K562 (cell line): ENCODE measurements at regions not wholly inside any gene's neighbourhood (a gene's known extent, or its start where the extent isn't known, plus 50 kb on each side); places are given as distances from the start of the nearest gene placed in this dataset.
A peak's percentile ranks its signal among the peaks of the same experiment; 100 is the strongest.
"Not testable (repeated sequence)": the region's sequence is repeated elsewhere in the genome, so short reads cannot be mapped to it uniquely, and the experiment has no call there.

Experiments used
- ATAC-seq: fragments of 200-7000 bp; cut with Tn5 transposase; 3 replicates; pipeline ENCODE4 v1.9.1; 2020; ENCODE audit warnings: moderate library complexity
- BruUV-seq: library from RNA; stranded (reverse); fragments of 400-500 nt; replicated peaks from 2 replicates; lab custom pipeline; 2021; lab: Mats Ljungman, UMichigan
- CTCF ChIA-PET: fragments of 300-600 bp; formaldehyde crosslinking; extraction: SDS; loops from one replicate; lab custom pipeline; 2021; ENCODE audit warnings: low intra/inter-chr PET ratio; lab: Yijun Ruan, JAX
- POLR2A ChIA-PET: fragments of 300-600, 350-650 bp; sonication (Branson Sonifier 250); formaldehyde crosslinking; extraction: SDS; loops from one replicate; lab custom pipeline; 2021; ENCODE audit warnings: antibody characterized with exemption, inconsistent platforms; lab: Yijun Ruan, JAX
- DNase-seq, 4 experiments: peaks; one replicate each; pipeline versions ENCODE4 v3.0.0 to v3.0.0-alpha.2; 2011 to 2018; ENCODE audit warnings: low spot score in 3 of 4, mixed read lengths in 3 of 4; ENCODE audit errors: extremely low read depth in 1 of 4
- FAIRE-seq: peaks from 2 replicates; lab custom pipeline; 2011; peaks lifted over from hg19 to GRCh38; lab: Jason Lieb, UNC
- H2AFZ ChIP-seq: 2 replicates; pipeline ENCODE4 v1.6.0; 2011; ENCODE audit warnings: low read depth, low read length, control low read depth, inconsistent platforms
- H3K27ac ChIP-seq: fragments of 200-600 bp; 3 replicates; pipeline ENCODE4 v1.8.0; 2011; ENCODE audit warnings: low read depth, mild to moderate bottlenecking, control low read depth, inconsistent platforms, low read length, moderate library complexity, mixed read lengths; ENCODE audit errors: extremely low read depth
- H3K27me3 ChIP-seq, 2 experiments: fragments of 300-600 bp in 1 of 2; 2 replicates in 1 of 2; 3 replicates in 1 of 2; pipeline versions ENCODE4 v1.6.0 to v1.8.0; 2011; ENCODE audit warnings: inconsistent platforms in 2 of 2, low read length in 2 of 2, mild to moderate bottlenecking in 1 of 2, mixed read lengths in 1 of 2, moderate library complexity in 1 of 2; ENCODE audit not compliant: control insufficient read depth in 2 of 2, insufficient read depth in 2 of 2
- H3K36me3 ChIP-seq: fragments of 300-600 bp; 3 replicates; pipeline ENCODE4 v1.8.0; 2011; ENCODE audit warnings: mild to moderate bottlenecking, low read length, inconsistent platforms; ENCODE audit not compliant: control insufficient read depth, insufficient read depth
- H3K4me1 ChIP-seq, 2 experiments: fragments of 200-600 bp in 1 of 2; replicated peaks in 1 of 2; 2 replicates in 1 of 2; 3 replicates in 1 of 2; pipeline versions ENCODE4 v1.5.1 to v1.8.0; 2011; ENCODE audit warnings: inconsistent platforms in 2 of 2, low read length in 2 of 2, mild to moderate bottlenecking in 1 of 2, mixed read lengths in 1 of 2, moderate library complexity in 1 of 2; ENCODE audit not compliant: control insufficient read depth in 2 of 2, insufficient read depth in 2 of 2
- H3K4me2 ChIP-seq: 2 replicates; pipeline ENCODE4 v1.6.1; 2011; ENCODE audit warnings: low read length, control low read depth, inconsistent platforms, mixed read lengths; ENCODE audit not compliant: insufficient read depth
- H3K4me3 ChIP-seq: fragments of 200-600 bp; sonication (generic), shearing (Covaris generic); 2 replicates; pipeline ENCODE4 v1.5.1; 2016; ENCODE audit warnings: control low read depth, inconsistent platforms
- H3K79me2 ChIP-seq: fragments of 200-600 bp; 3 replicates; pipeline ENCODE4 v1.8.0; 2011; ENCODE audit warnings: low read length, inconsistent platforms; ENCODE audit not compliant: control insufficient read depth, insufficient read depth
- H3K9ac ChIP-seq, 2 experiments: 2 replicates each; pipeline versions ENCODE4 v1.6.0 to v1.6.1; 2011; ENCODE audit warnings: low read depth in 2 of 2, low read length in 2 of 2, control low read depth in 1 of 2, inconsistent platforms in 1 of 2, mild to moderate bottlenecking in 1 of 2, mixed read lengths in 1 of 2; ENCODE audit not compliant: insufficient read depth in 1 of 2
- H3K9me1 ChIP-seq: one replicate; pipeline ENCODE4 v1.6.0; 2011; ENCODE audit warnings: inconsistent platforms, mild to moderate bottlenecking, low read length, moderate library complexity; ENCODE audit not compliant: control insufficient read depth, insufficient read depth
- H3K9me3 ChIP-seq: replicated peaks from 2 replicates; pipeline ENCODE4 v1.5.1; 2011; ENCODE audit warnings: low read depth, low read length, inconsistent platforms; ENCODE audit not compliant: control insufficient read depth, insufficient read depth
- H4K20me1 ChIP-seq: replicated peaks from 2 replicates; pipeline ENCODE4 v1.6.1; 2011; ENCODE audit warnings: low read length, inconsistent platforms, mixed read lengths; ENCODE audit not compliant: control insufficient read depth, insufficient read depth
- CLOCK ChIP-seq: fragments of 250-450 bp; sonication (Bioruptor Pico); IDR thresholded peaks from 2 replicates; pipeline ENCODE4 v1.4.0; 2020; ENCODE audit warnings: mild to moderate bottlenecking, moderate library complexity, borderline replicate concordance
- DPF2 ChIP-seq: fragments of 450-650 bp; IDR thresholded peaks from 2 replicates; pipeline ENCODE4 v1.6.1; 2016
- FOSL1 ChIP-seq: fragments of 200-800 bp; sonication (Bioruptor generic); conservative IDR thresholded peaks from 2 replicates; pipeline ENCODE4 v1.6.1; 2016; ENCODE audit warnings: missing genetic modification characterization, missing compliant biosample characterization
- HDAC6 ChIP-seq: IDR thresholded peaks from 2 replicates; pipeline ENCODE4 v1.6.1; 2012; ENCODE audit warnings: low read depth, mild to moderate bottlenecking, control low read depth, inconsistent platforms, low read length, moderate library complexity
- KDM1A ChIP-seq, 2 experiments: fragments of 450-650 bp; IDR thresholded peaks; 2 replicates each; pipeline ENCODE4 v1.6.1; 2016; ENCODE audit warnings: mild to moderate bottlenecking in 2 of 2
- LCOR ChIP-seq: sonication (generic); formaldehyde crosslinking; IDR thresholded peaks from 2 replicates; pipeline ENCODE4 v1.8.0; 2022; ENCODE audit warnings: mild to moderate bottlenecking, missing genetic modification reagents
- NR2C2 ChIP-seq, 2 experiments: fragments of 200-800 bp in 1 of 2; sonication (Bioruptor generic) in 1 of 2; sonication (generic) in 1 of 2; formaldehyde crosslinking in 1 of 2; IDR thresholded peaks; 2 replicates each; pipeline versions ENCODE4 v1.6.1 to v1.8.0; 2016 to 2022; ENCODE audit warnings: mild to moderate bottlenecking in 1 of 2, missing compliant biosample characterization in 1 of 2, missing genetic modification characterization in 1 of 2, missing genetic modification reagents in 1 of 2
- SIX5 ChIP-seq, 2 experiments: IDR thresholded peaks; 2 replicates each; pipeline ENCODE4 v1.6.1; 2011; ENCODE audit warnings: low read length in 2 of 2, borderline replicate concordance in 1 of 2, low read depth in 1 of 2, mild to moderate bottlenecking in 1 of 2, moderate library complexity in 1 of 2; ENCODE audit not compliant: insufficient read depth in 1 of 2
- ZNF512 ChIP-seq: IDR thresholded peaks from 2 replicates; pipeline ENCODE4 v1.6.1; 2016; ENCODE audit warnings: missing genetic modification characterization, missing compliant biosample characterization
- WGBS: fragments of 100-300 bp; shearing (Covaris generic); methylation state at CpG from one replicate; pipeline ENCODE4 v1.1.6; 2016; ENCODE audit warnings: low coverage, mixed read lengths; ENCODE audit not compliant: insufficient coverage; ENCODE audit errors: missing lambda C conversion rate; 5-methylcytosine and 5-hydroxymethylcytosine counted together
- in situ Hi-C: fragments of 300-500 bp; cut with MboI; formaldehyde crosslinking; loops from 4 replicates; pipeline ENCODE4 v1.15.0; 2018; ENCODE audit warnings: inconsistent platforms, mixed read lengths
- intact Hi-C: fragments of 100-400 bp; cut with micrococcal nuclease; formaldehyde crosslinking; loops from 2 replicates; pipeline ENCODE4 v1.14.2; 2022

GRCh38 chr5:138634804-138635203, 59.6 kb upstream of the HSPA9 start:
- H3K36me3 ChIP-seq, H3K9me1 ChIP-seq, CTCF ChIA-PET, POLR2A ChIA-PET, H3K4me2 ChIP-seq, H3K9me3 ChIP-seq, in situ Hi-C loops, BruUV-seq: not testable (repeated sequence)
- intact Hi-C loops = loop anchor here (10.0 kb wide), 1 partner anchor 180 kb away; no protein-coding TSS in a partner anchor
- TF ChIP-seq ZNF512 = peak; percentile 64
- TF ChIP-seq, all 486 proteins: peak for 1; not testable (repeated sequence) for 485
- not testable (repeated sequence) for DNase-seq, FAIRE-seq, H2AFZ ChIP-seq, H3K27ac ChIP-seq, ATAC-seq, H3K4me1 ChIP-seq, H3K4me3 ChIP-seq, H3K79me2 ChIP-seq, H4K20me1 ChIP-seq, H3K9ac ChIP-seq
- 21% methylated on average over 2 of the region's 4 CpGs for WGBS
- H3K27me3 ChIP-seq = peaks cover 7 to 37% of the 10 kb centered on the region in 2 experiments; a peak in 4 of 5 replicates

GRCh38 chr5:138632900-138633489, 57.8 kb upstream of the HSPA9 start:
- intact Hi-C loops = loop anchor here (1.0 to 10.0 kb wide), 3 partner anchors 54 to 178 kb away; partner anchors contain the start of gene HSPA9
- no peak overlapping the region for H3K27ac ChIP-seq
- FAIRE-seq = peak; percentile 93
- peak; percentile 65 to 72 for TF ChIP-seq SIX5 (IDR thresholded peaks at IDR 0.05; ENCODE audit: borderline replicate concordance in 1 of 2, insufficient read depth in 1 of 2, low read depth in 1 of 2, low read length in 2 of 2)
- TF ChIP-seq KDM1A (IDR thresholded peaks at IDR 0.05) = peak; percentile 45 to 65; a peak in 3 of 4 replicates
- TF ChIP-seq HDAC6 = no peak
- TF ChIP-seq FOSL1 (tag) = 0 out of 2 replicates have a peak, but pooled peaks have one; percentile 17
- no peak for TF ChIP-seq CLOCK (CRISPR knock-in tag)
- no peak for TF ChIP-seq NR2C2 (CRISPR knock-in tag; IDR thresholded peaks at IDR 0.05)
- no peak for TF ChIP-seq NR2C2 (tag; IDR thresholded peaks at IDR 0.05)
- TF ChIP-seq DPF2 = 0 out of 2 replicates have a peak, but pooled peaks have one; percentile 22
- 0 out of 2 replicates have a peak, but pooled peaks have one; percentile 48 for TF ChIP-seq LCOR

More at GRCh38 chr5:138632900-138633489, 57.8 kb upstream of the HSPA9 start:
- Histone ChIP-seq H4K20me1 (no peaks in the 10 kb centered on the region), H3K27me3 (peaks cover 0 to 23% of the 10 kb centered on the region in 2 experiments; a peak in 2 of 5 replicates), H3K36me3 (no peaks in the 10 kb centered on the region), H3K9me3 (no peaks in the 10 kb centered on the region), H3K4me1 (peaks cover 0 to 4% of the 10 kb centered on the region in 2 experiments; a peak in 1 of 5 replicates), H2AFZ (peak overlapping the region; percentile 80), H3K9me1 (no peaks in the 10 kb centered on the region), H3K4me2 (no peak overlapping the region), H3K9ac (no peak overlapping the region), H3K79me2 (no peaks in the 10 kb centered on the region), H3K4me3 (no peak overlapping the region)
- in situ Hi-C loops = no loop called here
- BruUV-seq = no TSS peak
- POLR2A ChIA-PET = interaction anchor here (0.6 to 0.7 kb wide), 2 partner anchors 10 to 253 kb away, joined by 3 read pairs; no protein-coding TSS in a partner anchor
- DNase-seq (peak; percentile 51 to 82 (median 56)), ATAC-seq (peak; percentile 94)
- CTCF ChIA-PET = interaction anchor here (0.7 to 1.6 kb wide), 2 partner anchors 54 to 639 kb away, joined by 3 to 7 read pairs; no protein-coding TSS in a partner anchor
- WGBS = 39% methylated on average over 15 of the region's 17 CpGs
